Fibroblast of skin of left biceps (primary cell): ENCODE measurements at regions not wholly inside any gene's neighbourhood (a gene's known extent, or its start where the extent isn't known, plus 50 kb on each side); places are given as distances from the start of the nearest gene placed in this dataset.

Source experiments
- DNase-seq, 2 experiments: peaks; one replicate each; pipeline ENCODE4 v3.0.0-alpha.2; 2013; ENCODE audit warnings: low read depth in 2 of 2

DNA sequence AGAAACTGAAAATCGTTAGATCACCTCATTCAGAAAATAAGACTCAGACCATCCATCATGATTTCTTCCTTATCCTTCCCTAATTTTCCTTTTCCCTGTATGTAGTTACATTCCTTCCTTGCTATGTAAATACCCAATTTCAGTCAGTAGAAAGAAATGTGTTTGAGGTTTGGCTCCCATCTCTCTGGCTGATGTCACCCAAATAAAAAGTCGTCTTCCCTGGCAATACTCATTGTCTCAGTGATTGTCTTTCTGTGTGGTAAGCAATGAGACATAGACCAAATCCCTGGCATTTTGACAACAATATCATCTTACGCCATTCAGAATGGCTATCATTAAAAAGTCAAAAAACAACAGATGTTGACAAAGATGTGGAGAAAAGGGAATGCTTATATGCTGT, 303.9 kb upstream of the EDIL3 start:
- peak; percentile 97 for DNase-seq

DNA sequence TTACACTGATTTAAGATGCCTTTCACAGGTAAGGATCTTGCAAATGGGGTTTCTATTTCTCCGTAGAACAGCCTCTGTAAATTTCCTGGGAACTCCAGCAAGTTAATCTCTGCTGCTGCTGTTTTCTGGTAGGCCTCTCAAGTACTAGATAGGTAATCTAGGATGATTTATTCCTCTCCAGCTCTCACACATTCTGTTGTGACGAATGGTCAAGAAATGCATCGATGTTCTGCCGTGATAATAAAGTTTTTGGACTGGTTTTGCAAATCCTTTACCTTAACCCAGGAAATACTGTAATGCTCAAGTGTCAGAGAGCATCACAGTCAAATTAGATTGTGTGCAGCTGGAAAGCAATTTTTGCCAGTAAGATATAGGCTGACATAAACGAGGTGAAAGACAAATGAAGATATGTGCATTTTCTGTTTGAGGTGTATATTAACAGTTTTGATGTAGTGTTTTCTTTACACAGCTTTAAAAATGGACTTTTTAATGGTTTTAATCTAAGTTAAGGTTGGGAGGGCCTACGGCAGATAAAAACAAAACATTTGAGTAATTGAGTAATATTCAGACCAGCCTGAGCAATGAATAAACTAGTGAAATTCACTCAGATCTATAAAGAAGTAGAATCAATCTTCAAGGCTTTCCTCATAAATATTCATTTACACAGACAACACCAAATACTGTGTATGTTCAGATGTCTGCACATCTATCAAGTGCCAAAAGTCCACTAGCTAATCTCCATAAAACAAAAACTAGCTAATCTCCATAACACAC, 300.6 kb upstream of the EDIL3 start:
- no peak for DNase-seq

DNA sequence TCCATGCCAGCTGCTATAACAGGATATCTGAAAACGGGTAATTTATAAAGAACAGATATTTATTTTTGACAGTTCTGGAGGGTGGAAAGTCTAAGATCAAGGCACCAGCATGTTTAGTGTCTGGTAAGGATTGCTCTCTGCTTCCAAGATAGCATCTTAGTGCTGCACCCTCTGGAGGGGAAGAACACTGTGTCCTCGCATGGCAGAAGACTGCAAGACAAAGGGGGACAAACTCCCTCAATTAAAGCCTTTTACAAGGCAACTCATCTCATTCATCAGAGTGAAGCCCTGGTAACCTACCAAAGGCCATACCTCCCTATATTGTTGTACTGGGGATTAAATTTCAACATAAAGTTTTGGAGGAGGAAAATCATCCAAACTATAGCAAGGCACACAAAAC, 298.9 kb upstream of the EDIL3 start:
- no peak for DNase-seq

DNA sequence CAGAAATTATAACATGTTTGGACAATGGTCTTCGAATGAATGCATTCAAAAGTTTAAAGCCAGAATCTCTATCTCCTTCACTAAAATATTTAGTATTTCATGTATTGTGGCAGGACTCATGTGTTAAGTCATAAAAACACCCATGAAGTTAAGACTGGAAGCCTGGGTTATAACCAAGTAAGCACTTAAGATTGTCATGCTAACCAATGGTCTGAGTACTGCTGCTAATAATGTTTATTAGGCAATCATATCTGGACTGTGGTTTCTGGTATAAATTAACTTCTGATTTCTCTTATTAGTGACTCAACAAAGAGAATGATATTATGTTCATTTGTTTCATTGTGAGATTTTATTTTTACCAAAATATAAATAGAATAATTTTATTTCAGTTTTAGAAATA, 297.9 kb upstream of the EDIL3 start:
- DNase-seq, result peak; percentile 12 to 17

DNA sequence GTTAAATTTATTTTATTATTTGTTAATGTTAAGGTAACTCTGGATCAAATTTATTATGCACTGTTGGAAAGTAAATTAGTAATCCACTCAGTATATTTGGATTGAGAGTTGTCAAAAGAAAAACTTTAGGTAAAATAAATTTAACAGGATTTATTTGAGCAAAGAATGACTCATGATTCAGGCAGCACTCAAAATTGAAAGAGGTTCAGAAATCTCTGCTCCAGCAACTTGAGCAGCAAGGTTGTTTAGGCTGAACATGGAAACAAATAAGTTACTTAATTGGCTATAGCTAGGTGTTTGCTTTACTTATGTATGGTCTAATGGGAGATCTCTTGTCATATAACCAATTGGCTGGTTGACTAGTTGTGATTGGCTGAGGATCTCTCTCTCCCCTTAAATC, 296.2 kb upstream of the EDIL3 start:
- no peak for DNase-seq

DNA sequence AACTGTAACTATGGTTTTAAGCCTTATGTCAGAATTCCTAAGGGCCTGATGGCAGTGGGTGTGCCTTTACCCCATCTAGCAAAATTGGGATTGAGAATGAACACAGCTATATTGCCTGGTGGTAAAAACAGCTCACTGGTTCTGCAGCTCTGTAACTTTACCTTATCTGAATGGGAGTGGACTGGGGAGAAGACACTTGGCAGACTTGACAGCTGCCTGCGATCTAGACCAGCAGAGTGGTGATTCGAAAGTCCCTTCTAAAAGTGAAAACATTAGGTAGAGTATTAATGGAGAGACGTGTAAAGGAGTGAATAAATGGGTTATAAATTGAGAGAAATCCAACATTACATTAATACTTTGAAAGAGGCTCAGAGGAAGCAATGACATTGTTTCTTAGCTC, 289.1 kb upstream of the EDIL3 start:
- DNase-seq, result no peak

DNA sequence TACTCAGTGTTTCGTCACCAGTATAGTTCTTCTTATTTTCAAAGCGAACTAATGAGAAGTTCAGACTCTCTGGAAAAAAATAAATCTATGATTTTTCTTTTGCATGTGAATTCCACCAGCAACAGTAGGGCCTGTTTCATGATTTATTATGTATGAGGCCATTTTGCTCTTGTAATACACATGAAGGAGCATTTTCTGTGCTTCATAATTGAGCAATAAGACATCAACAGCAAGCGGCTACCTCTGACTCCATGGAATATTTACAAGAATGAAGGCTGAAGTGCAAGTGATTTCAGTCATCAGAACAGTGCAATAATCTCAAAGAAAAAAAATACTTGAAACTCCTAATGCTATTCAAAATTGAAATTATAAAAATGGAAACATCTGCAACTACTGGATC, 282.9 kb upstream of the EDIL3 start:
- no peak for DNase-seq

DNA sequence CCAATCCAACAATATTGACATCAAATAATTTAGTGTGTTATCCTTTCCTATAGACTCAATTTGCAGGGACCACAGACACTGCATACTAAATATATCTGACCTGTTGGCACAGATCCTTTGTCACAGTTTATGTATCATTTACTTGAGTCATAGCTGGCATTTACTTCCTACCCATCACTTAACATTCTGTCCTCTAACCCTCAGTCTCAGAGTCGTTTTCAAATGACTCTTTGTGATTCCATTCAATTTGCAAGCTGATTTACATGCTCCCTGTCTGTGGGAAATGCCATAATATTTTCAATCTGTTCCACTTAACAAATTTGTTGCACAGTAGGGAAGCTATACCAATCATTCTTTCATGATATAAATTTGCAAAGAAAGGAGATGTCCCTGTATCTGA, 265.7 kb upstream of the EDIL3 start:
- no peak for DNase-seq

DNA sequence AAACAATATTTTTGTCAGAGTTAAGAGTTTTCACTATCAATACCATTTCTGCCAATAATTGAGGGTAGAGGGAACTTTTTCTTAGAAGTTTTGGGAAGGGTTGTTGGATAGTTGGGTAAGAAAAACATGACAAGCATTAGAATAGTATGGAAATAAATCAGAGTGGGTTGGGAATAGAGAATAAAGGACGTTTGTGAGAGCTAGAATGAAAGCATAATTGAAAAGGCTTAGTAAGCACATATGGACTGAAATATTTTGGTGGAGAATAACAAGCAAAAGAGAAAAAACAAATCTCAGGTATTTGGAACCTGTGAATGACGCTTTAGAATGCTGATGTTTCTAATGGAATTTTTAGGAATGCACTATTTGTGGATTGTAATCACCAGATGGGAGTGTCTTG, 262.9 kb upstream of the EDIL3 start:
- no peak for DNase-seq

DNA sequence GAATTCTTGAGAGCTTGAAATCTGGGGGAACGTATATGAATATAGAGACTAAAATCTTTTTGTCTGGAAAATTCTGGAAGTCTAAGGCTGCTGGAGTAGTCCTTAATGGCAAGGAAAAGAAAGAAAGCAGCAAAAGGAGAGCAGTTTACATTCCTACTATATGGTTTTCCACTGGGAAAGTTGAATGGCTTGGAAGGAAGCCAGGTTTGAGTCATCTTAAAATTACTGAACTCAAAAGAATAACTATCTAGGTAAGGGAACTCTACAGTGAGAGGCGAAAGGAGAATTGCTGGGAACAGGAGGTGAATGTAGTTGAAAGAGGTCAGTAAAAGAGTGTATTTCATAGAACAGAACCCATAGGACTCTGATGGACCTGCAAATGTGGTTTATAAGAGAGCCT, 258.1 kb upstream of the EDIL3 start:
- peak; percentile 38 to 43 for DNase-seq

DNA sequence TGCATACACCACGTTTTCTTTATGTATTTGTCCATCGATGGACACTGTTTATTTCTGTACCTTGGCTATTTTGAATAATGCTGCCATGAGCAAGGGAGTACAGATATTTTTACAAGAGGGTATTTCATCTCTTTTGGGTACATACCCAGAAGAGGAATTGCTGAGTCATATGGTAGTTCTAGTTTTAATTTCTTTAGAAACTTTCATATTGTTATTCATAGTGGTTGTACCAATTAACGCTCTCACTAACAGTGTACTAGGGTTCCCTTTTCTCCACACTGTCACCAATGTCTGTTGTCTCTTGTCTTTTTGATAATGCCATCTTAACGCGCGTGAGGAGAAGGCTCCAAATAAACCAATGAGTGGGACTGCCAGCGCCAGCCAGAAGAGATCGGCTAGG, 257.6 kb upstream of the EDIL3 start:
- DNase-seq, result no peak

DNA sequence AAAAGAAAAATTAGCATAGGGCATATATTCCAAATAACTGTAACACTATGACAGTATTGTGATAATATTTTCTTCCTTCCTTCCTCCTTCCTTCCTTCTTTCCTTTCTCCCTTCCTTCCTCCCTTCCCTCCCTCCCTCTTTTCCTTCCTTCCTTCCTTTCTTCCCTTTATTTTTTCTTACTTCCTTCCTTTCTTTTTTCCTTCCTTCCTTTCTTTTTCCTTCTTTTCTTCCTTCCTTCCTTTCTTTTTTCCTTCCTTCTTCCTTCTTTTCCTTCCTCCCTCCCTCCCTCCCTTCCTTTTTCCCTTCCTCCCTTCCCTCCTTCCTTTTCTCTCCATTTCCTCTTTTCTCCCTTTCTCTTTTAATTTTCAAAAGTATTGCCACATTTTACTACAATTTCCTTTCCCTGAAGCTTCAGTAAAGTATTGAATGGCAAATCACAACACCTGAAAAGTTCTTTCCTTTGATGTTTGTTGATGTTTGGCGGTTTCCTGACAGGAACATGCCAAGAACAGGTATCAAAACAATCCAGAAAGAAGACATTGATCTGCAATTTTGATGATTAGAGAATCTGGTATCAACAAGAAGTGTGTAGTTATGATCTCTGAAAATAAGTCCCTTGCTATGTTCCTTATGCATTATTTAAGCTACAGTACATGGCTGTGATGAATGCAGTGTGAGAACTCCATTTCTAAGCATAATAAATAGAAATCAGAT, 253.1 kb upstream of the EDIL3 start:
- DNase-seq, result no peak

DNA sequence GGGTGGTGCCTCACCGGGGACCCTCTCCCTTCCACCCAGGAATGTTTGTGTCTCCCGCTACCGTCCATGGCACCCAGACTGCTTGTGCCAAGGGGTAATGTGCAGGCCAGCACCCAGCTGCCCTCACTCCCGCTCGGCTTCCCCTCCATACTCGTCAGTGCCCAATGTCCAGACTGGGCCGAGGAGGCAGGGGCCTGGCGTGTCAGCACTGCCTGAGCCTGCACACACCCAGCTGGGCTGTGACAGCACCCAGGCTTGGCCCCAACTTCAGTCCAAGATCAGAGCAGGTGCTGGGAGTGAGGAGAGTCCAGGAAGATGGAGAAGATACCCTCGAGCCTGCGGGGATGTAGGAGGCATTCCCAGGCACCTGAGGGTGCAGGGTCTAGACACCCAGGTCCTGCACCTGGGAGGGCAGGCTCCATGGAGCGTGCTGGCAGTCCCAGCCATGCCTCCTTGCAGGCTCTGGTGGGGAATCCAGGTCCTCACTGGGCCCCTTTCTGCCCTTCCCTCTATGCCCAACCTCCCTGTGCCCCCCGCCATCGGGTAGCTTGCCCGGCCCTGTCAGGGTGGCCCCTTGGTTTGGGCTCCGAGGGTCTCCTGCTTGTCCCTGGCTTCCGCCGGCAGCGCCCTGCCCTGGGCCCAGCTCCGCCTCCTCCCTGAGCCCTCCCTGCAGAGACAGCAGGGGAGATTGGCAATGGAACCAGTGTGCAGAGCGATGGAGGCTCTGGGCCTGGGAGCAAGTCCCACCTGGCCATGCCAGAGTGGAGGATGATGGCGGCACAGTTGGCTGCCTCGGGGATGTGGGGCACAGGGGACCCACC, 250.8 kb upstream of the EDIL3 start:
- DNase-seq, result no peak

DNA sequence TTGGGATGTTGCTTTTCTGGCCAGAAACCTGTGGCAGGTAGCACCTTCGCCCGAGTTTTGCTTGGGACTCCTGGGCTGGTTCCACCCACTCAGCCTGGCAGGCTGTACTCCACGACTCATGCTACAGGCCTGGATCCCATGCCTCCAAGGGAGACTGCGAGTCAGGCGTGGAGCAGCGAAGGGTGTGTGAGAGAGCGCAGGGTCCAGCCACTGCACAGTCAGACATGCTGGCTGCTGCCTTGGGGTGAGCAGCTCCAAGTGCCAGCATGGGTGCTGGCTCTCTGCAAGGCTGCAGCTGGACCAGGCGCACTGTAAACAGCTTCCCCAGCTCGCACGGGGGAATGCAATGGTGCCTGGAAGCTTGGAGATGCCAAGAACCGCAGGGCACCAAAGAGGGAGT, 249.6 kb upstream of the EDIL3 start:
- no peak for DNase-seq

DNA sequence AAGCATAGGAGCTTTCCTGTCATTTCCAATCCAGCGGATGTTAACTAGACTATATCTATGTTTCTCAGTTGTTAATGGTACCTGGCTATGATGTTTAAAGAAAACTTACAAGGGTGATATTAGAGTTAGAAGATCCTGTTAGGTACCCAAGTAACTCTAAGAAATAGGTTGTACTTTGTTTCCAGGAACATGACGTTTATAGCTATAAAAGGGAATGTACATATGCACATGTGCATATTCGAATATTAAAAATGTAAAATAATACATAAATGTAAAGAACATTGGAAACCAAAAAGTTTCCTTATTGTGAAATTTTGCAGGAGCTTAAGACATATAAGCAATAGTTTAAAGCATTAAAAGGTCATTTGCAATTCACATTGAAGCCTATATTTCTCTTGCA, 247.7 kb upstream of the EDIL3 start:
- DNase-seq, result no peak

DNA sequence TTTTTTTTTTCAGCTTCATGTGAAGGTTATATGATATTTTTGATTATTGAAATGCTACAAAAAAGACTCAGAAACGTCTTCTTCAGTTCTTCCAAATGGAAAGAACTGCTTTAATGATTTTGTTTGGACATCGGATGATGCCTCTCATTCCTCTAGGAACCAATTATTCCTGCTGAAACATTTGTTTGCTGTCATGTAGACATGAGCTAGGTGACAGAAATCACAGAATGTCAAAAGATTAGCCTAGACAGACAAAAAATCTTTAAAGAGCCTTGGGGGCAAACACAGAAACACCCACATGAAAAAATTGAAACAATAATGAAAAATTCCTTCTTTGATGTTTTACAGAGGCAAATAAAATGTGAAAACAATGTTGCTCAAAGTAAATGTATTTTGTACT, 244.2 kb upstream of the EDIL3 start:
- no peak for DNase-seq

DNA sequence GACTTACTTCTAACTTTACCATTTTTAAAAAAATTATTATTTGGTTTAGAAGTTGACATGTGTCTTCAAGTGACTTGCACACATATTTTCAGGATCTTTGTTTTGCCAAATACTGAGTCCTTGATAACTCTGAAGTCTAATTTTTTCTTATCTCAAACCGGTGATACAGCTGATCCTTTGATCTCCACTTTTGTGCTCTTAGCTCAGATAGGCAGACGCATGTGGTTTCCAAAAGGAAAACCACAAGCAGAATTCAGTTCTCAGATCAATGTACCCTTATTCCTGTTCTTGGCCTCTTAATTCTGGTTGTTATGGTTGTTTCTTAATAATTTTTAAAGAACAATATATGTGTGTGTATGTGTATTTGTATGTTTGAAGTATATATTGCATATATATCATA, 238.3 kb upstream of the EDIL3 start:
- no peak for DNase-seq

DNA sequence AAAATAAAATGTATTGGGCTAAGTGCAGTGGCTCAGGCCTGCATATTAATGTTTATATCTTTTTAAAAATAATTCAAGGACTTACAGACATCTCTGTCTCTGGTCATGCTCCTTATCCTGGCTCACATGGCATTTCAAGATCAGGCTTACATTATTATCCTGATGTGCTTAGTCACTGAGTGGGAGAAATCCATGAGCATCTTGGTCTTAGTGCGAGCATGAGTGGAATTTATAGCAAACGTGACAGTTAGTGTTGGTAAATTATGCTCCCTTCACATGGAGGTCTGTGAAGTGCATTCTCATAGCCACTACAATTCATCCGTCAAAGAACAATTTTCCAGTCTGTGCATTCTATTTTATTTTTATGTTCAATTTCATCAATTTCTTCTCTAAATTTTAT, 237.8 kb upstream of the EDIL3 start:
- no peak for DNase-seq

DNA sequence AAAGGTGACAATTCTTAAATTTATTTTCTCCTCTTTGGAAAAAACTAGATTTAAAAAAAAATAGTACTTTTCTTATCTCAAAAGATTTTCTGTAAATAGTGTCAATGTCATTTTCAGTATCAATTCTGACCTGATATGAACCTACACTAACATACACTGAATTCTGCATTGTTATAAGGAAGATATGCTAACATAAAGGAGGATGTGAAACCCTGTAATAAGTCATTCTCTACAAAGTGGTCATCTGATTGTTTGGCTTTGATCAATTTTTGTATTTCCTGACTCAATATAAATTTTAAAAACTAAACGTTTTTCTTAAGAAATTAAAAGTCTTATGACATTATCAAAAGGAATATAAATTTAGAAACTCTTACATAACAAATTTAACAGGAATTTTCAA, 233.6 kb upstream of the EDIL3 start:
- DNase-seq, result no peak

DNA sequence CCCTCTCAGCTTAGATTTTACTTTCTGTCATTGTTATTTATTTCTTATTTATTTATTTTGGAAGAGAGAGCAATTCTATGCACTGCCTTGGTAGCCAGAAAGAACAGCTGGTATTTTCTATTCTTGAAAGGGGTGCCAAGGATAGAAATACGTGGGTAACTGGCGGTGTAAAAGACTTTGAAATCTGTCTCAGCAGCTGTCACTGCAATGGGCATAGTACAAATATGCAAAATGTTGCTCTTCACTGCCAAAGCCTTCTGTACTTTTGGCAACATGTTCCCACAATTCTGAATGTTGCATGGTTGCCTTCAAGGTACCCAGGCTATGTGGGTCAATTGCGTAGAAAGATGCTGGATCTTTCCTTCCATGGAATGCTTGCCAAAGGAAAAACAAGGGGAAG, 230.2 kb upstream of the EDIL3 start:
- DNase-seq, result no peak

DNA sequence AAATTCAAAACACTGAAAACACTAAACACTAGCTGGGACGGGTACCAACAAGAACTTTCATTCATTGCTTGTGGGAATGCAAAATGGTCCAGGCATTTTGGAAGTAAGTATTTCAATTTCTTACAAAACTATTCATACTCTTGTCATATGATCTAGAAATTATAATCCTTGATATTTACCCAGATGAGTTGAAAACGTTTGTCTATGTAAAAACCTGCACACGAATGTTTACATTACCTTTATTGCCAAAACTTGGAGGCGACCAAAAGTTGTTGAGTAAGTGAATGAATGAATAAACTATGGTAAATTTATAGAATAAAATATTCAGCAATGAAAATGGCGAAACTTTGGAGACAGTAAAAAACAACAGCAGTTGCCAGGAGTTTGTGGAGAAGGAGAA, 222.1 kb upstream of the EDIL3 start:
- no peak for DNase-seq

DNA sequence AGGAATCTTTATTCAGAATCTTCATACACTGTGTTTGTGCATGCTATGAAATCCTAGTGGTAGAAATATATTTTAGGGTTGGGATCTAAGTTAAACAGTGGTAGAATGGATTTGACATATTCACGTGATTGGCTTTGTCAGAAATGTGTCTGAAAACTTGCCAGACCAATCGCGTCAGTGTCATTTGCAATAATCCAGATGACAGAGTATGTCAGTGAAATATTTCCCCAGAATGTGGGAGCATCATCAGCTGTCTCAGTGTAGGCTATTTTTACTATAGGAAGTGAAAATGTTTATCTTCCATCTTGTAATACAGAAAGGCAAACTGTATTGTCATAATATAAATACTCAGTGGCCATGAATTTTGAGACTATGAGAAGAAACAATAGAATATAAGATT, 220.6 kb upstream of the EDIL3 start:
- DNase-seq, result no peak
